ENCODE measurements at regions not wholly inside any gene's neighbourhood (a gene's known extent, or its start where the extent isn't known, plus 50 kb on each side); places are given as distances from the start of the nearest gene placed in this dataset.

DNA sequence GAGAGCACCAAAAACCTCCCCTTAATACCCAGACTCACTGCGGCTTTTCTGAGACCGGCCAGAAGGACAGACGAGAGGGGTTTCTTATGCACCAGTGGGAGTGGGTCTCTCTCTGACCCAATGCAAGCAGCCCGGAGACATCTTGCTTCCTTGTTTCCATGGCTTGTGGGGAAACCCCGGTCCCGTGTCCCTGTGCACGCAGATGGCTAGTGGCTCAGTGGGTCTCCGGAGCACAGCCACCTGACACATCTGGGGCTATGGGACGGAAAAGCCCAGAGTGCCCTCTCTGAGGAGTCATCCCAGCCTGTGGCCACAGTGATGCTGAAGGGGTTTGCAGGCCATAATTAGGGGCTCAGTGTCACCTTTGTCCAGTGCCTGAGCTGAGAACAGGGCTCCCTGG, 197.6 kb downstream of the PHETA1 start:
- TF ChIP-seq FOXA1 (IDR thresholded peaks at IDR 0.05) (no peak), REST (IDR thresholded peaks at IDR 0.05) (no peak), ZBTB33 (IDR thresholded peaks at IDR 0.05) (no peak)
- TF ChIP-seq, protein P1, sequence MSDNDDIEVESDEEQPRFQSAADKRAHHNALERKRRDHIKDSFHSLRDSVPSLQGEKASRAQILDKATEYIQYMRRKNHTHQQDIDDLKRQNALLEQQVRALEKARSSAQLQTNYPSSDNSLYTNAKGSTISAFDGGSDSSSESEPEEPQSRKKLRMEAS (IDR thresholded peaks at IDR 0.05): no peak
